ENCODE measurements at regions not wholly inside any gene's neighbourhood (a gene's known extent, or its start where the extent isn't known, plus 50 kb on each side); places are given as distances from the start of the nearest gene placed in this dataset.
"Not testable (repeated sequence)": the region's sequence is repeated elsewhere in the genome, so short reads cannot be mapped to it uniquely, and the experiment has no call there.

- Histone ChIP-seq H3K9ac (ENCODE audit: low read length) (no peak overlapping the region), H2BK120ac (ENCODE audit: insufficient read depth, low read length, poor library complexity) (no peak overlapping the region), H3K14ac (ENCODE audit: low read length) (no peak overlapping the region), H3K27ac (ENCODE audit: low read depth, low read length) (no peak overlapping the region), H3K36me3 (ENCODE audit: control insufficient read depth in 1 of 2, insufficient read depth in 2 of 2, low read length in 2 of 2) (no peaks in the 10 kb centered on the region), H3K4me2 (ENCODE audit: low read length) (no peak overlapping the region), H3K79me2 (ENCODE audit: control insufficient read depth, insufficient read depth, low read length, poor library complexity) (no peaks in the 10 kb centered on the region), H2AFZ (ENCODE audit: insufficient read depth, low read length, poor library complexity) (no peak overlapping the region), H4K91ac (ENCODE audit: low read depth, low read length) (no peak overlapping the region), H2AK5ac (ENCODE audit: low read length) (no peak overlapping the region), H3K9me3 (ENCODE audit: insufficient read depth, low read depth, low read length) (no peaks in the 10 kb centered on the region), H3K23ac (ENCODE audit: low read length) (no peak overlapping the region), H3K27me3 (ENCODE audit: insufficient read depth, low read length) (no peaks in the 10 kb centered on the region), H2BK5ac (ENCODE audit: low read depth, low read length, poor library complexity) (no peak overlapping the region), H3K4ac (ENCODE audit: low read depth, low read length) (no peak overlapping the region), H3K79me1 (ENCODE audit: low read length) (no peaks in the 10 kb centered on the region), H4K8ac (ENCODE audit: low read depth, low read length) (no peak overlapping the region), H4K12ac (ENCODE audit: low read depth, low read length) (no peak overlapping the region), H2BK12ac (ENCODE audit: low read length) (no peak overlapping the region), H3K18ac (ENCODE audit: low read length) (no peak overlapping the region), H3K4me1 (ENCODE audit: control insufficient read depth in 1 of 2, insufficient read depth in 2 of 2, low read length in 2 of 2) (peaks cover 0 to 5% of the 10 kb centered on the region in 2 experiments), H3K4me3 (ENCODE audit: low read depth, low read length) (no peak overlapping the region)
- WGBS (ENCODE audit: extremely low coverage, insufficient coverage, insufficient read length): no CpG with 5 or more reads among the region's 10 CpGs
- no peak for DNase-seq
Observed at GRCh38 chr1:242674951-242675645, 150.6 kb upstream of the PLD5 start.

- no peak overlapping the region for H3K27ac ChIP-seq (ENCODE audit: low read depth, low read length)
- no peak overlapping the region for H3K4me3 ChIP-seq (ENCODE audit: low read depth, low read length)
- H2BK5ac ChIP-seq (ENCODE audit: low read depth, low read length, poor library complexity): no peak overlapping the region
- DNase-seq: no peak
- H3K4me1 ChIP-seq (ENCODE audit: control insufficient read depth in 1 of 2, insufficient read depth in 2 of 2, low read length in 2 of 2): peaks cover 0 to 5% of the 10 kb centered on the region in 2 experiments
- H3K4ac ChIP-seq (ENCODE audit: low read depth, low read length): no peak overlapping the region
- H2BK12ac ChIP-seq (ENCODE audit: low read length): no peak overlapping the region
- H3K79me1 ChIP-seq (ENCODE audit: low read length): no peaks in the 10 kb centered on the region
- no peak overlapping the region for H3K14ac ChIP-seq (ENCODE audit: low read length)
- no peaks in the 10 kb centered on the region for H3K27me3 ChIP-seq (ENCODE audit: insufficient read depth, low read length)
- H4K12ac ChIP-seq (ENCODE audit: low read depth, low read length): no peak overlapping the region
- no peaks in the 10 kb centered on the region for H3K36me3 ChIP-seq (ENCODE audit: control insufficient read depth in 1 of 2, insufficient read depth in 2 of 2, low read length in 2 of 2)
- no peaks in the 10 kb centered on the region for H3K9me3 ChIP-seq (ENCODE audit: insufficient read depth, low read depth, low read length)
- H3K23ac ChIP-seq (ENCODE audit: low read length): no peak overlapping the region
- H2AK5ac ChIP-seq (ENCODE audit: low read length): no peak overlapping the region
- no peak overlapping the region for H2AFZ ChIP-seq (ENCODE audit: insufficient read depth, low read length, poor library complexity)
- H3K79me2 ChIP-seq (ENCODE audit: control insufficient read depth, insufficient read depth, low read length, poor library complexity): no peaks in the 10 kb centered on the region
- H2BK120ac ChIP-seq (ENCODE audit: insufficient read depth, low read length, poor library complexity): no peak overlapping the region
- H3K4me2 ChIP-seq (ENCODE audit: low read length): no peak overlapping the region
- H4K8ac ChIP-seq (ENCODE audit: low read depth, low read length): no peak overlapping the region
- H3K18ac ChIP-seq (ENCODE audit: low read length): no peak overlapping the region
- no peak overlapping the region for H3K9ac ChIP-seq (ENCODE audit: low read length)
- WGBS (ENCODE audit: extremely low coverage, insufficient coverage, insufficient read length): no CpG with 5 or more reads among the region's 2 CpGs
- H4K91ac ChIP-seq (ENCODE audit: low read depth, low read length): no peak overlapping the region
Observed at GRCh38 chr1:242673652-242674051, 149.2 kb upstream of the PLD5 start.

GRCh38 chr1:242673165-242673564, 148.7 kb upstream of the PLD5 start:
- not testable (repeated sequence) for H2BK12ac ChIP-seq (ENCODE audit: low read length); H3K79me1 ChIP-seq (ENCODE audit: low read length); H3K9ac ChIP-seq (ENCODE audit: low read length); H3K27ac ChIP-seq (ENCODE audit: low read depth, low read length); H2BK120ac ChIP-seq (ENCODE audit: insufficient read depth, low read length, poor library complexity); H4K91ac ChIP-seq (ENCODE audit: low read depth, low read length); H3K23ac ChIP-seq (ENCODE audit: low read length); H3K79me2 ChIP-seq (ENCODE audit: control insufficient read depth, insufficient read depth, low read length, poor library complexity); H4K8ac ChIP-seq (ENCODE audit: low read depth, low read length); H3K27me3 ChIP-seq (ENCODE audit: insufficient read depth, low read length); H2AK5ac ChIP-seq (ENCODE audit: low read length); H3K4me2 ChIP-seq (ENCODE audit: low read length); H3K4me1 ChIP-seq (ENCODE audit: control insufficient read depth in 1 of 2, insufficient read depth in 2 of 2, low read length in 2 of 2); H3K4me3 ChIP-seq (ENCODE audit: low read depth, low read length); H3K14ac ChIP-seq (ENCODE audit: low read length); H2AFZ ChIP-seq (ENCODE audit: insufficient read depth, low read length, poor library complexity); H3K18ac ChIP-seq (ENCODE audit: low read length); H3K4ac ChIP-seq (ENCODE audit: low read depth, low read length); H3K36me3 ChIP-seq (ENCODE audit: control insufficient read depth in 1 of 2, insufficient read depth in 2 of 2, low read length in 2 of 2); H3K9me3 ChIP-seq (ENCODE audit: insufficient read depth, low read depth, low read length); H4K12ac ChIP-seq (ENCODE audit: low read depth, low read length); DNase-seq; H2BK5ac ChIP-seq (ENCODE audit: low read depth, low read length, poor library complexity)
- no CpG with 5 or more reads among the region's 4 CpGs for WGBS (ENCODE audit: extremely low coverage, insufficient coverage, insufficient read length)

- no peak overlapping the region for H2BK5ac ChIP-seq (ENCODE audit: low read depth, low read length, poor library complexity)
- no peak overlapping the region for H2AK5ac ChIP-seq (ENCODE audit: low read length)
- H3K36me3 ChIP-seq (ENCODE audit: control insufficient read depth in 1 of 2, insufficient read depth in 2 of 2, low read length in 2 of 2): no peaks in the 10 kb centered on the region
- H2BK120ac ChIP-seq (ENCODE audit: insufficient read depth, low read length, poor library complexity): no peak overlapping the region
- no peak overlapping the region for H3K4me3 ChIP-seq (ENCODE audit: low read depth, low read length)
- H2AFZ ChIP-seq (ENCODE audit: insufficient read depth, low read length, poor library complexity): no peak overlapping the region
- H3K23ac ChIP-seq (ENCODE audit: low read length): no peak overlapping the region
- H4K91ac ChIP-seq (ENCODE audit: low read depth, low read length): no peak overlapping the region
- no peak overlapping the region for H4K8ac ChIP-seq (ENCODE audit: low read depth, low read length)
- H3K9ac ChIP-seq (ENCODE audit: low read length): no peak overlapping the region
- no peak overlapping the region for H3K27ac ChIP-seq (ENCODE audit: low read depth, low read length)
- H3K4ac ChIP-seq (ENCODE audit: low read depth, low read length): no peak overlapping the region
- H3K27me3 ChIP-seq (ENCODE audit: insufficient read depth, low read length): no peaks in the 10 kb centered on the region
- no CpG with 5 or more reads among the region's 2 CpGs for WGBS (ENCODE audit: extremely low coverage, insufficient coverage, insufficient read length)
- H3K79me2 ChIP-seq (ENCODE audit: control insufficient read depth, insufficient read depth, low read length, poor library complexity): no peaks in the 10 kb centered on the region
- H3K9me3 ChIP-seq (ENCODE audit: insufficient read depth, low read depth, low read length): no peaks in the 10 kb centered on the region
- H3K18ac ChIP-seq (ENCODE audit: low read length): no peak overlapping the region
- H4K12ac ChIP-seq (ENCODE audit: low read depth, low read length): no peak overlapping the region
- H3K79me1 ChIP-seq (ENCODE audit: low read length): no peaks in the 10 kb centered on the region
- no peak overlapping the region for H3K4me2 ChIP-seq (ENCODE audit: low read length)
- no peak overlapping the region for H3K14ac ChIP-seq (ENCODE audit: low read length)
- DNase-seq: no peak
- H2BK12ac ChIP-seq (ENCODE audit: low read length): no peak overlapping the region
- peaks cover 0 to 5% of the 10 kb centered on the region in 2 experiments for H3K4me1 ChIP-seq (ENCODE audit: control insufficient read depth in 1 of 2, insufficient read depth in 2 of 2, low read length in 2 of 2)
Observed at GRCh38 chr1:242670019-242670418, 145.5 kb upstream of the PLD5 start.

Data from trophoblast cell (in vitro differentiated cells and primary cell).